ENCODE measurements at regions not wholly inside any gene's neighbourhood (a gene's known extent, or its start where the extent isn't known, plus 50 kb on each side); places are given as distances from the start of the nearest gene placed in this dataset.

DNA sequence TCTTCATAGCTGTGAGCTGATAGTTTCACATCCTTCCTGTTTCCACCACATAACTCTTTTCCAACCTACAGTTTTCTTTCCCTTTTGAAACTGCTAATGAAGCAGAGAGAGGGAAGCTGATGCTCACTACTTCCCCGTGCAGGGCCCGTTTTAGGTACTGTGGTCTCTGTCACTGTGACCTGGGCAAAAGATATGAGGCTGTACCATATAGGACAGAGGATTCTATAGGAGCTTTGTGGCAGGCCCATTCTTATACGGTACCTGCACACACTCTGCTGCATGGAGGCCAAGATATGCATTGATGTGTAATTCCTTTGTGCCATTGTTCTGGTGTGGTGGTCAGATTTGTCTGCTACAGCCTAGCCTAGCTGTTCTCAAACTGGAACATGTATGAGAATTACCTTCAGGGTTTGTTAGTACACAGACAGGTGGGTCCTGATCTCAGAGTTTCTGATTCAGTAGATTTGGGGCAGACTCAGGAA, 577.3 kb downstream of the LMO7 start:
- H3F3A ChIP-seq (ENCODE audit: insufficient read depth, low read length) = peaks cover 17% of the 10 kb centered on the region
- H3K4me2 ChIP-seq (ENCODE audit: low read depth, low read length) = peak overlapping the region; percentile 42; the same call in 1 of the 2 replicates
- TF ChIP-seq EZH2 (optimal IDR thresholded peaks at IDR 0.05; ENCODE audit: low read depth, low read length) (no peak), EZH2phosphoT487 (IDR thresholded peaks at IDR 0.05; ENCODE audit: low read length) (no peak)
- TF ChIP-seq, protein P1, sequence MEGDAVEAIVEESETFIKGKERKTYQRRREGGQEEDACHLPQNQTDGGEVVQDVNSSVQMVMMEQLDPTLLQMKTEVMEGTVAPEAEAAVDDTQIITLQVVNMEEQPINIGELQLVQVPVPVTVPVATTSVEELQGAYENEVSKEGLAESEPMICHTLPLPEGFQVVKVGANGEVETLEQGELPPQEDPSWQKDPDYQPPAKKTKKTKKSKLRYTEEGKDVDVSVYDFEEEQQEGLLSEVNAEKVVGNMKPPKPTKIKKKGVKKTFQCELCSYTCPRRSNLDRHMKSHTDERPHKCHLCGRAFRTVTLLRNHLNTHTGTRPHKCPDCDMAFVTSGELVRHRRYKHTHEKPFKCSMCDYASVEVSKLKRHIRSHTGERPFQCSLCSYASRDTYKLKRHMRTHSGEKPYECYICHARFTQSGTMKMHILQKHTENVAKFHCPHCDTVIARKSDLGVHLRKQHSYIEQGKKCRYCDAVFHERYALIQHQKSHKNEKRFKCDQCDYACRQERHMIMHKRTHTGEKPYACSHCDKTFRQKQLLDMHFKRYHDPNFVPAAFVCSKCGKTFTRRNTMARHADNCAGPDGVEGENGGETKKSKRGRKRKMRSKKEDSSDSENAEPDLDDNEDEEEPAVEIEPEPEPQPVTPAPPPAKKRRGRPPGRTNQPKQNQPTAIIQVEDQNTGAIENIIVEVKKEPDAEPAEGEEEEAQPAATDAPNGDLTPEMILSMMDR (IDR thresholded peaks at IDR 0.05; ENCODE audit: low read length) = no peak
- no peaks in the 10 kb centered on the region for H3K27me3 ChIP-seq (replicated peaks; ENCODE audit: insufficient read depth, low read length)
- H3K27ac ChIP-seq (ENCODE audit: low read length) = peak overlapping the region; percentile 85
- H3K9me2 ChIP-seq (replicated peaks; ENCODE audit: insufficient read depth, low read length) = no peaks in the 10 kb centered on the region
- H3K9me3 ChIP-seq (replicated peaks; ENCODE audit: insufficient read depth, low read length) = no peaks in the 10 kb centered on the region
- no peaks in the 10 kb centered on the region for H3K79me2 ChIP-seq (ENCODE audit: low read length)
- no peak overlapping the region for H3K4me3 ChIP-seq (ENCODE audit: low read length)
- H3K36me3 ChIP-seq (replicated peaks; ENCODE audit: insufficient read depth, low read length) = no peaks in the 10 kb centered on the region
- H3K4me1 ChIP-seq (ENCODE audit: low read length) = peaks cover 32% of the 10 kb centered on the region
- DNase-seq = peak; percentile 75
- no peaks in the 10 kb centered on the region for H4K20me1 ChIP-seq (ENCODE audit: insufficient read depth, low read length)
- peak overlapping the region; percentile 7; the same call in 1 of the 2 replicates for H3K9ac ChIP-seq (ENCODE audit: low read length)
- H2AFZ ChIP-seq (ENCODE audit: low read length) = no peak overlapping the region

DNA sequence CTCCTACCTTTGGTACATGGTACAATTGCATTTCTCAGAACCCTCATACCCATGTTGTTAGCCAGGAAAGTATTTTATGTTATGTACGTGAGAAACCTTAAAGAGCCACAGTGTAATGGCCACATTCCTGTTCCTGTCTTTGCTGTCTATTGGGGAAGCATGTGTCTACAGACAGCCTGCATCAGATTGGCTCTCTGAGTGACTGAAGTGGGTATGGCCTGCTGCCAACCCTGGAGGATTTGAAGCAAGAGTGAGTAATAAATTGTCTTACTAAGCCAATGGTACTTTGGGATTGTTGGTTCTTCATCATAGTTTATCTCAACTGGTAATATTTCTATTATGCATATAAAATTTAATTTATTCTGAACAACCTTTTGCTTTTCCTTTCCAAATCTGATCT, 574.1 kb downstream of the LMO7 start:
- Histone ChIP-seq H3K4me1 (ENCODE audit: low read length) (peaks cover 29% of the 10 kb centered on the region), H2AFZ (ENCODE audit: low read length) (no peak overlapping the region), H3K79me2 (ENCODE audit: low read length) (no peaks in the 10 kb centered on the region), H3K27ac (ENCODE audit: low read length) (no peak overlapping the region), H3F3A (ENCODE audit: insufficient read depth, low read length) (peaks cover 17% of the 10 kb centered on the region), H3K4me2 (ENCODE audit: low read depth, low read length) (no peak overlapping the region), H4K20me1 (ENCODE audit: insufficient read depth, low read length) (no peaks in the 10 kb centered on the region), H3K9me2 (replicated peaks; ENCODE audit: insufficient read depth, low read length) (no peaks in the 10 kb centered on the region), H3K9me3 (replicated peaks; ENCODE audit: insufficient read depth, low read length) (no peaks in the 10 kb centered on the region), H3K4me3 (ENCODE audit: low read length) (no peak overlapping the region), H3K9ac (ENCODE audit: low read length) (no peak overlapping the region), H3K27me3 (replicated peaks; ENCODE audit: insufficient read depth, low read length) (no peaks in the 10 kb centered on the region), H3K36me3 (replicated peaks; ENCODE audit: insufficient read depth, low read length) (no peaks in the 10 kb centered on the region)
- DNase-seq = no peak
- TF ChIP-seq, protein P1 (IDR thresholded peaks at IDR 0.05; ENCODE audit: low read length) = no peak
- TF ChIP-seq EZH2 (optimal IDR thresholded peaks at IDR 0.05; ENCODE audit: low read depth, low read length) (no peak), EZH2phosphoT487 (IDR thresholded peaks at IDR 0.05; ENCODE audit: low read length) (no peak)

DNA sequence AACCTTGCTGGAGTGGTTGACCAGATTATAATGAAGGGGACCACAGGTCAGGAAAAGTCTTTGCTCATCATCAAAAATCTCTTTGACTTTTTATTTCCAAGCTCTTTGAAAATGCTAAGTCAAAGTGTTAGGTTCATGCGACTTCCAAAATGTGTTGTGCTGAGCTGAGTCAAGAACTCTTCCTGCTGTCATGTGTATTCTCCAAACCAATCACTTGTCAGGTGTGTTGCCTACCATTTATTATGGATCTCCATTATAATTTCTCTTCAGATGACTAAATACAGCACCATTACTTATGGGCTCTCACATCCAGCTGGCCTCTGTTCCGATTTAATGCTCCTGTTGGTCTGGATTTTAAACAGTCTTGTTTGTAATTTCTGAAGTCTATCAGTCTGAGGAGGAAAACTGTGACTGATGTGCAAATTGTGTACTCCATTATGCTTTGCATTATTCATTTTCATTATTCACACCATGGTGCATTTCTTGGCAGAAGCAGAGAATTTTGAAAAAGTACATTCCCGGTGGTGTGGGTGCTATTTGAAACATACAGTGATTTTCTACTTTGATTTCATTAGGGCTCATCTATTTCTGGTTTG, 562.5 kb downstream of the LMO7 start:
- Histone ChIP-seq H2AFZ (ENCODE audit: low read length) (no peak overlapping the region), H3K9ac (ENCODE audit: low read length) (no peak overlapping the region), H3K27ac (ENCODE audit: low read length) (no peak overlapping the region), H3K79me2 (ENCODE audit: low read length) (no peaks in the 10 kb centered on the region), H3K9me2 (replicated peaks; ENCODE audit: insufficient read depth, low read length) (no peaks in the 10 kb centered on the region), H3F3A (ENCODE audit: insufficient read depth, low read length) (no peaks in the 10 kb centered on the region), H3K4me1 (ENCODE audit: low read length) (no peaks in the 10 kb centered on the region), H3K4me2 (ENCODE audit: low read depth, low read length) (no peak overlapping the region), H4K20me1 (ENCODE audit: insufficient read depth, low read length) (no peaks in the 10 kb centered on the region), H3K4me3 (ENCODE audit: low read length) (no peak overlapping the region), H3K27me3 (replicated peaks; ENCODE audit: insufficient read depth, low read length) (no peaks in the 10 kb centered on the region), H3K9me3 (replicated peaks; ENCODE audit: insufficient read depth, low read length) (no peaks in the 10 kb centered on the region), H3K36me3 (replicated peaks; ENCODE audit: insufficient read depth, low read length) (no peaks in the 10 kb centered on the region)
- DNase-seq = no peak
- TF ChIP-seq, protein P1 (IDR thresholded peaks at IDR 0.05; ENCODE audit: low read length) = no peak
- TF ChIP-seq EZH2phosphoT487 (IDR thresholded peaks at IDR 0.05; ENCODE audit: low read length) = no peak
- no peak for TF ChIP-seq EZH2 (optimal IDR thresholded peaks at IDR 0.05; ENCODE audit: low read depth, low read length)

All from MM.1S (cell line).